Adipocyte (in vitro differentiated cells): ENCODE measurements at regions not wholly inside any gene's neighbourhood (a gene's known extent, or its start where the extent isn't known, plus 50 kb on each side); places are given as distances from the start of the nearest gene placed in this dataset.

Experiments used
- DNase-seq: peaks from one replicate; pipeline ENCODE4 v3.0.0-alpha.2; 2015; ENCODE audit warnings: low read depth
- H3K27me3 ChIP-seq: replicated peaks from 2 replicates; pipeline ENCODE4 v1.7.0; 2013; ENCODE audit warnings: mild to moderate bottlenecking, low read length, moderate library complexity; ENCODE audit not compliant: control insufficient read depth, insufficient read depth
- H3K36me3 ChIP-seq: 2 replicates; pipeline ENCODE4 v1.7.0; 2013; ENCODE audit warnings: low read length, mild to moderate bottlenecking, moderate library complexity; ENCODE audit not compliant: control insufficient read depth, insufficient read depth, severe bottlenecking
- H3K4me1 ChIP-seq: 2 replicates; pipeline ENCODE4 v1.7.0; 2013; ENCODE audit warnings: mild to moderate bottlenecking, low read length, moderate library complexity; ENCODE audit not compliant: control insufficient read depth, insufficient read depth
- H3K4me3 ChIP-seq: 2 replicates; pipeline ENCODE4 v1.7.0; 2013; ENCODE audit warnings: mild to moderate bottlenecking, low read length, moderate library complexity
- H3K9ac ChIP-seq: 2 replicates; pipeline ENCODE4 v1.7.0; 2013; ENCODE audit warnings: mild to moderate bottlenecking, low read length, moderate library complexity
- H3K9me3 ChIP-seq: 2 replicates; pipeline ENCODE4 v1.7.0; 2013; ENCODE audit warnings: mild to moderate bottlenecking, low read length, moderate library complexity; ENCODE audit not compliant: control insufficient read depth

GRCh38 chr4:45646885-45647590, 476.8 kb downstream of the GABRG1 start:
- Histone ChIP-seq H3K4me3 (no peak overlapping the region), H3K9me3 (no peaks in the 10 kb centered on the region), H3K36me3 (no peaks in the 10 kb centered on the region), H3K9ac (no peak overlapping the region), H3K27me3 (no peaks in the 10 kb centered on the region), H3K4me1 (no peaks in the 10 kb centered on the region)
- no peak for DNase-seq

DNA sequence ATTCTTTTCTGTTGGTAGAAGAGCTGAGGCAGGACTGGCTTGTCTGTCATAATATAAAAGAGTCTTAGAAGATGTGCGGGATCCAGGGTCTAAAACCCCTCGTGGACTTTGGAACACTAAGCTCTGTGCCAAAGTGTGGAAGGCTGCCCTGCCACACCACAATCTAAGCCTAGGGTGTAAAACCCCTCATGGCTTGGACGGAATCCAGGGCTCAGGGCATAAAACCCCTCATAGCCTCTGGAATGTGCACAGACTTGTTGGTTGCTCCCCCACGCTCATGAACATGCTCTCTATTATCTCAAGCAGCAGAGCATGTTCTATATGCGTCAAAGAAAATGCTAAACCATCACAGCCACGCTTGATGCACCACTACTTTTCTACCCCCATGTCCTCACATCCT, 483.6 kb downstream of the GABRG1 start:
- Histone ChIP-seq H3K27me3 (no peaks in the 10 kb centered on the region), H3K9me3 (no peaks in the 10 kb centered on the region), H3K9ac (no peak overlapping the region), H3K4me3 (no peak overlapping the region), H3K36me3 (no peaks in the 10 kb centered on the region), H3K4me1 (no peaks in the 10 kb centered on the region)
- DNase-seq = no peak

DNA sequence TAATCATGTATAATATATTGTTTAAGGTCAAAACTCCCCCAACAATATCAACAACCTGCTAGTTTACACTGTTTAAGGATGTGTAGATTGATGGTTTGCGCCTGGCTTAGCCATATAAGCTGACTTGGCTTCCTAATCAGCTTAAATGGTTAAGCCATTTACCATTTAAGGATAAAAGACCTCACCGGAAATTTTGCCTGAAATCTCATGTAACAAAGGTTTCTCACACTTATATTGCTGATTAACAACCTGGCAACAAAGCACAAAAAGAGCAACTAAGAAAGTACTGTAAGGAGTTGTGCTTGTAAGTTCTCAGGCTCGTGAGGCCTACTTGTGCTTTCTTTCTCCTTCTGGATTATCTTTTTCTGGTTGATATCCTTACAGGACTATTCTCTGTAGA, 485.2 kb downstream of the GABRG1 start:
- Histone ChIP-seq H3K4me3 (no peak overlapping the region), H3K9ac (no peak overlapping the region)

DNA sequence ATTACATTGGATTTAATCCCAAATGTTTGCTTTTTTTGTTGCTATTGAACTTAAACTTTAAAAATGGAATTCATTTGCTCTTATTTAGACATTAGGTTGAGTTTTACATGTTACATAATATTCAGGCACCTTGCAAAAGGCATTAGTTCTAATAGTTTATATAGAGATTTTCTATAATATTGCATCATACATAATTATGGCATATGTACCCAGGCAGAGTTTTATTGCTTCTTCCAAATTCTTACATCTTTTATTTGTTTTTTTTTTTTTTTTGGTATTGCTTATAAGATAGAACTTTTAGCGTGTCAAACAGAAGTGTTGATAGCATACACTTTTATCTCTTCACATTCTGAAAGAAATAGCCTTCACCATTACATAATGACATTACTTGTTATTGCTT, 487.7 kb downstream of the GABRG1 start:
- no peak overlapping the region for H3K9ac ChIP-seq
- H3K36me3 ChIP-seq = no peaks in the 10 kb centered on the region
- no peaks in the 10 kb centered on the region for H3K4me1 ChIP-seq
- no peaks in the 10 kb centered on the region for H3K27me3 ChIP-seq
- no peaks in the 10 kb centered on the region for H3K9me3 ChIP-seq
- no peak for DNase-seq
- H3K4me3 ChIP-seq = no peak overlapping the region

More for the DNA sequence above, 485.2 kb downstream of the GABRG1 start:
- Histone ChIP-seq H3K4me1 (no peaks in the 10 kb centered on the region), H3K27me3 (no peaks in the 10 kb centered on the region), H3K9me3 (no peaks in the 10 kb centered on the region), H3K36me3 (no peaks in the 10 kb centered on the region)
- DNase-seq = no peak

- DNase-seq = no peak
- no peaks in the 10 kb centered on the region for H3K9me3 ChIP-seq
- no peaks in the 10 kb centered on the region for H3K27me3 ChIP-seq
- H3K9ac ChIP-seq = no peak overlapping the region
- H3K36me3 ChIP-seq = no peaks in the 10 kb centered on the region
- peaks cover 6% of the 10 kb centered on the region for H3K4me1 ChIP-seq
- H3K4me3 ChIP-seq = no peak overlapping the region
Measured at GRCh38 chr4:45629717-45630116, 494.1 kb downstream of the GABRG1 start.

- no peak for DNase-seq
- Histone ChIP-seq H3K36me3 (no peaks in the 10 kb centered on the region), H3K4me1 (peaks cover 29% of the 10 kb centered on the region)
Measured at GRCh38 chr4:45621971-45622370, 501.9 kb downstream of the GABRG1 start.

GRCh38 chr4:45620808-45621207, 503.0 kb downstream of the GABRG1 start:
- no peak overlapping the region for H3K4me3 ChIP-seq
- peaks cover 29% of the 10 kb centered on the region for H3K4me1 ChIP-seq
- H3K9me3 ChIP-seq = no peaks in the 10 kb centered on the region
- H3K9ac ChIP-seq = no peak overlapping the region
- no peaks in the 10 kb centered on the region for H3K27me3 ChIP-seq
- H3K36me3 ChIP-seq = no peaks in the 10 kb centered on the region
- no peak for DNase-seq

More at GRCh38 chr4:45621971-45622370, 501.9 kb downstream of the GABRG1 start:
- Histone ChIP-seq H3K4me3 (no peak overlapping the region), H3K9ac (no peak overlapping the region), H3K27me3 (no peaks in the 10 kb centered on the region), H3K9me3 (no peaks in the 10 kb centered on the region)

- Histone ChIP-seq H3K4me1 (no peaks in the 10 kb centered on the region), H3K27me3 (no peaks in the 10 kb centered on the region), H3K4me3 (no peak overlapping the region), H3K9ac (no peak overlapping the region), H3K9me3 (no peaks in the 10 kb centered on the region), H3K36me3 (no peaks in the 10 kb centered on the region)
- DNase-seq = no peak
Measured at GRCh38 chr4:45596379-45597101, 527.3 kb downstream of the GABRG1 start.

DNA sequence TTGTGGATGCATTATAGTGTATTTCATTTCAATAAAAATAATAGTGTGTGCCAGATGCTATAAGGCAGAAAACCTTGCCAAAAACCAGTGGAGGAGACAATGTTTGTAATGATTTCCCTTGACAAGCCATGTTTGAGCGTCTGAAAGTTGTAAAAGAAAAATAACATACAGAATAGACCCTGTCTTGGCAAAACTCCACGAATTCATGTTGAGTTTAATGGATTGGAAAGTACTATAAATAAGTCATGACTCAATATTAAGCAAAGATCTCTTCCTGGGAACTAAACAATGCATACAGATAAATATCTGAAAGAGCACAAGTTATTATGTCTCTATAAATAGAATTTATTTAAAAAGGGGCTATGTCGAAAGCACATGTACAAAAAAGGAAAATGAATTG, 543.5 kb downstream of the GABRG1 start:
- H3K4me3 ChIP-seq = no peak overlapping the region
- no peaks in the 10 kb centered on the region for H3K27me3 ChIP-seq
- H3K9me3 ChIP-seq = no peaks in the 10 kb centered on the region
- H3K36me3 ChIP-seq = no peaks in the 10 kb centered on the region
- DNase-seq = no peak
- no peaks in the 10 kb centered on the region for H3K4me1 ChIP-seq
- H3K9ac ChIP-seq = no peak overlapping the region

DNA sequence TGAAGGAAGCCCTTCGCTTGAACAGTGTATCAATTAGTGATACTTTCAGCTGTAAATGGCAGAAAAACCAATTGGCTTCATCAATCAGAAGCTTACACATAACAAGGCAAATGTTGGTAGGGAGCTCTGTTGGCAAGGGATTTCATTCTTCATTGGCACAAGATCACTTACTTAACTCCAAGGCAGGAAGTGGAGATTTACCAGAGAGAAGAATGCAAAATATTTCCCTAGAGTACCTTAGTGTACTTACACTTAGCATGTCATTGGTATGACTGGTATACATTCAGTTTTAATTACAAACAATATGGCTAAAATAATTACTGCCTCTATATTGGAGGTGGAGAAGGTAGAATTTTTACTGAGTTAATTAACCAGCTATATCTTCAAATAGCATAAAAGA, 545.0 kb downstream of the GABRG1 start:
- H3K9me3 ChIP-seq = no peaks in the 10 kb centered on the region
- no peak for DNase-seq
- H3K9ac ChIP-seq = no peak overlapping the region
- H3K4me3 ChIP-seq = no peak overlapping the region
- H3K27me3 ChIP-seq = no peaks in the 10 kb centered on the region
- no peaks in the 10 kb centered on the region for H3K36me3 ChIP-seq
- H3K4me1 ChIP-seq = no peaks in the 10 kb centered on the region

DNA sequence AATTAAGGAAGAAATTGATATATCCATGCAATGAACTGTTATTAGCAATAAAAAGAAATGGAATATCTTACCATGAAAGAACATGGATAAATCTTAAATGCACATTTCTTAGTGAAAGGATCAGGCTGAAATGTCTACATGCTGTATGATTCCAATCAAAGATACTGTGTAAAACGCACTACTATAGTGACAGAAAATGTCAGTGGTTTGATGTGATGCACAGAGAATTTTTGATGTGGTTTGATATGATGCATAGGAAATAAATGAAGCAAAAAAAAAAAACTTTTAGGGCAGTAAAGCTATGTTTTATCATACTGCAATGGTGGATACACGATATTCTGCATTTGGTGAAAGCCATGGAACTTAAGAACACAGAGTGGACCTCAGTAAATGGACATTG, 547.6 kb downstream of the GABRG1 start:
- no peaks in the 10 kb centered on the region for H3K27me3 ChIP-seq
- no peak overlapping the region for H3K9ac ChIP-seq
- DNase-seq = no peak
- H3K36me3 ChIP-seq = no peaks in the 10 kb centered on the region
- H3K4me1 ChIP-seq = no peaks in the 10 kb centered on the region
- H3K9me3 ChIP-seq = no peaks in the 10 kb centered on the region
- no peak overlapping the region for H3K4me3 ChIP-seq
